ENCODE measurements at regions not wholly inside any gene's neighbourhood (a gene's known extent, or its start where the extent isn't known, plus 50 kb on each side); places are given as distances from the start of the nearest gene placed in this dataset.

- TF ChIP-seq ZNF462 (CRISPR knock-in tag; IDR thresholded peaks at IDR 0.05) = no peak
- TF ChIP-seq ETS1 (IDR thresholded peaks at IDR 0.05) = no peak
- TF ChIP-seq ZNF331 (CRISPR knock-in tag; IDR thresholded peaks at IDR 0.05; ENCODE audit: low read depth) = no peak
- no peak for TF ChIP-seq NANOG (IDR thresholded peaks at IDR 0.05; ENCODE audit: borderline replicate concordance)
- no peak for TF ChIP-seq POLR2AphosphoS5 (IDR thresholded peaks at IDR 0.05; ENCODE audit: low read depth)
- TF ChIP-seq CREB1 (CRISPR knock-in tag; IDR thresholded peaks at IDR 0.05; ENCODE audit: low read depth) = no peak
- no peak for TF ChIP-seq ZNF114 (CRISPR knock-in tag; IDR thresholded peaks at IDR 0.05)
- no peak for TF ChIP-seq REST (IDR thresholded peaks at IDR 0.05; ENCODE audit: unreplicated experiment)
- no peak for TF ChIP-seq JUNB (IDR thresholded peaks at IDR 0.05; ENCODE audit: unreplicated experiment)
- TF ChIP-seq EZH2 (IDR thresholded peaks at IDR 0.05; ENCODE audit: low read depth, unreplicated experiment) = no peak
Measured at GRCh38 chr5:112660359-112660758, 77.3 kb upstream of the APC start (continued).

All from GM23338 (cell line).